ENCODE measurements at regions not wholly inside any gene's neighbourhood (a gene's known extent, or its start where the extent isn't known, plus 50 kb on each side); places are given as distances from the start of the nearest gene placed in this dataset.

DNA sequence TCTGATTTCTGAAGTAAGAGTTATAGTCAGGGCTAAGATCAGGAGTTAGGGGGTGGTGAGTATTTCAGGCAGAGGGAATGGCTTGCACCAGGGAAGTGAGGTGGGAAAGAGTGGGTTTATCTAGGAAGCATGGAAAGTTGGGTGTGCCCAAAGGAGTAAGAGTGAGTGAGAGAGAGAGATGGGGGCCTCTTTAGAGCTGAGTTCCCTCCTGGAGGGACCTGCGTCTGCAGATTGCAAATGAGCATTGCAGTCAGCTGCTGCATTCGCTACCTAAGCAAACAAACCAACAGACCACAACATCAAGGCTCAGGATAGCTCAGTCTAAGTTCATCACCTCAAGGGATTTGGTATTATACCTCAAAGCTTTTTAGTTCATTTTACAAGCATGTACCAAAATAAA lies 405.8 kb downstream of the FGF9 start:
- Histone ChIP-seq H2AFZ (ENCODE audit: insufficient read depth, low read depth, low read length, poor library complexity, severe bottlenecking) (no peak overlapping the region), H3K79me2 (ENCODE audit: control insufficient read depth, insufficient read depth, low read length) (no peaks in the 10 kb centered on the region), H3K4me3 (ENCODE audit: control extremely low read depth in 1 of 5, extremely low read depth in 1 of 5, insufficient read depth in 1 of 5, low read depth in 2 of 5, low read length in 4 of 5) (no peak overlapping the region), H3K27me3 (replicated peaks in 1 of 4; ENCODE audit: control extremely low read depth in 1 of 4, control insufficient read depth in 3 of 4, insufficient read depth in 4 of 4, low read length in 3 of 4) (no peaks in the 10 kb centered on the region), H4K20me1 (ENCODE audit: control insufficient read depth, insufficient read depth, low read length, poor library complexity, severe bottlenecking) (no peaks in the 10 kb centered on the region), H3K4me2 (replicated peaks; ENCODE audit: low read depth, low read length, poor library complexity, severe bottlenecking) (no peak overlapping the region), H3K27ac (ENCODE audit: low read length in 2 of 2) (no peak overlapping the region), H3K9ac (ENCODE audit: low read length) (no peak overlapping the region), H3K36me3 (replicated peaks in 1 of 2; ENCODE audit: control extremely low read depth in 1 of 2, control insufficient read depth in 1 of 2, extremely low read depth in 1 of 2, insufficient read depth in 2 of 2, low read length in 1 of 2) (no peaks in the 10 kb centered on the region), H3K4me1 (ENCODE audit: control insufficient read depth in 2 of 2, insufficient read depth in 2 of 2, low read length in 2 of 2) (peaks cover 5% of the 10 kb centered on the region in 2 donors), H3K9me3 (ENCODE audit: control extremely low read depth in 1 of 3, control insufficient read depth in 2 of 3, insufficient read depth in 1 of 3, low read length in 2 of 3) (peaks cover 0 to 2% (median 0%) of the 10 kb centered on the region in 3 donors)
- CTCF ChIA-PET: interaction anchor here (0.7 to 1.6 kb wide), 2 partner anchors 9 to 156 kb away, joined by 3 read pairs; no protein-coding TSS in a partner anchor
- peaks cover 24% of the 10 kb centered on the region for H3K4me1 Mint-ChIP-seq
- H3K27me3 Mint-ChIP-seq: no peaks in the 10 kb centered on the region
- POLR2A ChIA-PET: no interaction called here
- ATAC-seq (ENCODE audit: low read depth) (peak; percentile 62), DNase-seq (no peak)
- intact Hi-C loops (cut with micrococcal nuclease): no loop called here
- 29% methylated on average over 1 of the region's 2 CpGs for WGBS (ENCODE audit: insufficient coverage)
- no peak overlapping the region for H3K27ac Mint-ChIP-seq
- H3K9me3 Mint-ChIP-seq (ENCODE audit: insufficient read depth): no peaks in the 10 kb centered on the region
- TF ChIP-seq CTCF (IDR thresholded peaks at IDR 0.05) (no peak), EZH2 (IDR thresholded peaks at IDR 0.05; ENCODE audit: borderline replicate concordance, insufficient read depth, low read depth, low read length, poor library complexity, severe bottlenecking) (no peak)
- H3K4me3 Mint-ChIP-seq: no peak overlapping the region

DNA sequence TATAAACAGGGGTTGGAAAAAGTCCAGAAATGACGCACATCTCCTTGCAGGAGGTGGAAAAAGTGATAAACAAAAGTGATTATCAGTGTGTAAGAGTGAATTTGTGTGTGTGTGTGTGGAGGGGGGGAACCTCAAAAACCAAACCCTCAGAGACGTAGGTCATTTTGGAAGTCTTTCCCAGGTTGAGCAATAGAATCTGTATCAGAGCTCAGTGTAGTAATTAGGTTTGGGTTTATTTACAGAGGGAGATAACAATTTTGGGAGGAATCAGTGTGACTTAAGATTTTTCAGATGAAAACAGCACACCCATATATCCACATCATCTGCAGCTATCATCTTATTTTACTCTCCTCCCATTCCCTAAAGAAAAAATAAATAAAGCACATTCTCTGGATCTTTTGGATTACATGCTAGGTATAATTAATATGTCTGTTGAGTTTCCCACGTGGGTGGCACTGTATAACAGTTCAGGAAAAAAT lies 406.4 kb downstream of the FGF9 start:
- DNase-seq (no peak), ATAC-seq (ENCODE audit: low read depth) (no peak)
- Histone ChIP-seq H3K9ac (ENCODE audit: low read length) (no peak overlapping the region), H3K27ac (ENCODE audit: low read length in 2 of 2) (no peak overlapping the region), H4K20me1 (ENCODE audit: control insufficient read depth, insufficient read depth, low read length, poor library complexity, severe bottlenecking) (no peaks in the 10 kb centered on the region), H3K9me3 (ENCODE audit: control extremely low read depth in 1 of 3, control insufficient read depth in 2 of 3, insufficient read depth in 1 of 3, low read length in 2 of 3) (peaks cover 0 to 2% (median 0%) of the 10 kb centered on the region in 3 donors), H3K36me3 (replicated peaks in 1 of 2; ENCODE audit: control extremely low read depth in 1 of 2, control insufficient read depth in 1 of 2, extremely low read depth in 1 of 2, insufficient read depth in 2 of 2, low read length in 1 of 2) (no peaks in the 10 kb centered on the region), H3K79me2 (ENCODE audit: control insufficient read depth, insufficient read depth, low read length) (no peaks in the 10 kb centered on the region), H3K27me3 (replicated peaks in 1 of 4; ENCODE audit: control extremely low read depth in 1 of 4, control insufficient read depth in 3 of 4, insufficient read depth in 4 of 4, low read length in 3 of 4) (no peaks in the 10 kb centered on the region), H2AFZ (ENCODE audit: insufficient read depth, low read depth, low read length, poor library complexity, severe bottlenecking) (no peak overlapping the region), H3K4me2 (replicated peaks; ENCODE audit: low read depth, low read length, poor library complexity, severe bottlenecking) (no peak overlapping the region), H3K4me1 (ENCODE audit: control insufficient read depth in 2 of 2, insufficient read depth in 2 of 2, low read length in 2 of 2) (peaks cover 5% of the 10 kb centered on the region in 2 donors), H3K4me3 (ENCODE audit: control extremely low read depth in 1 of 5, extremely low read depth in 1 of 5, insufficient read depth in 1 of 5, low read depth in 2 of 5, low read length in 4 of 5) (no peak overlapping the region)
- no peak for TF ChIP-seq CTCF (IDR thresholded peaks at IDR 0.05)
- no peak for TF ChIP-seq EZH2 (IDR thresholded peaks at IDR 0.05; ENCODE audit: borderline replicate concordance, insufficient read depth, low read depth, low read length, poor library complexity, severe bottlenecking)
- intact Hi-C loops (cut with micrococcal nuclease): no loop called here
- 64% methylated on average over 2 of the region's 3 CpGs for WGBS (ENCODE audit: insufficient coverage)
- peak overlapping the region; percentile 27 for H3K27ac Mint-ChIP-seq
- H3K9me3 Mint-ChIP-seq (ENCODE audit: insufficient read depth): no peaks in the 10 kb centered on the region
- POLR2A ChIA-PET: interaction anchor here (0.6 kb wide), 1 partner anchor 37 kb away, joined by 6 read pairs; no protein-coding TSS in a partner anchor
- H3K4me3 Mint-ChIP-seq: no peak overlapping the region
- no peaks in the 10 kb centered on the region for H3K27me3 Mint-ChIP-seq
- peaks cover 24% of the 10 kb centered on the region for H3K4me1 Mint-ChIP-seq
- CTCF ChIA-PET: interaction anchor here (0.7 to 1.6 kb wide), 2 partner anchors 9 to 155 kb away, joined by 3 read pairs; no protein-coding TSS in a partner anchor

Measured in B cell (primary cell).